Hematopoietic multipotent progenitor cell treated with erythropoietin and hydrocortisone succinate and interleukin-3 and kit ligand, for 6 days (in vitro differentiated cells): ENCODE measurements at regions not wholly inside any gene's neighbourhood (a gene's known extent, or its start where the extent isn't known, plus 50 kb on each side); places are given as distances from the start of the nearest gene placed in this dataset.

Experiments used
- DNase-seq: peaks from one replicate; pipeline ENCODE4 v3.0.0-alpha.2; 2015

- DNase-seq, result no peak
Measured at GRCh38 chr3:102162251-102162650, 272.6 kb upstream of the ZPLD1 start.

DNA sequence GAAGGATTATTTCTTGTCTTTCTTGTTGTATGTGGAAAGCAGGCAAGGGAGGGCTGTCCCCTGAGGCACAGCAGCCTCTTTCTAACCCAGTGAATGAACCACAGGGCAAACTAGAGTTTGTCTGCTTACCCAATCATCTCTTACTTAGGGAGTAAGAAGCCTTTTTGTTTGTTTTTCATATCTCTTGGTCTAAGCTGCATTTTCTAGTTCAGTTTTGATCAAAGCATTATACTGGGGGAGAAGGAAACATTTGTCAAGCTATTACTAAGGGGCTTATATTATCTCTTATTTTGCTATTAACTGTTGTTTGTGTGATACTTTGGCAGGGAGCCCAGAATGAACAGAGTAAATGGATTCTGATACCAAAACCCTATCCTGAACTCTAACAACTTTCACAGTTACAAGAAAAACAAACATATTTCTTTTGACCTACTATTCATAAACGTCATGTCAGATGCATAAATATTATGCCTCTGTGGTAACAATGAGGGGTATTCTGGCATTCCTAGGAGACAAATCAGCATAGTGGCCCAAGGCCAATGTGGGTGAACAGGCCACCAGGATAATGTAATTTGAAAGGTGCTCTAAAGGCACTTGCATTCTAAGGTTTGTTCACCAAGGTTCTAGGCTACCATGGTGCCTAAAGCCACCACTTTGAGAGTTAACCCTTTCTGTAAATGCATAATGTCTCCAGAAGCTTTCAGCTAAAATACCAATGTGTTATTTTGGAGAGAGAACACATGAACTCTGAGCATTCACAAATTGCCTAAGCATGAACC, 271.6 kb upstream of the ZPLD1 start:
- peak; percentile 63 for DNase-seq

DNA sequence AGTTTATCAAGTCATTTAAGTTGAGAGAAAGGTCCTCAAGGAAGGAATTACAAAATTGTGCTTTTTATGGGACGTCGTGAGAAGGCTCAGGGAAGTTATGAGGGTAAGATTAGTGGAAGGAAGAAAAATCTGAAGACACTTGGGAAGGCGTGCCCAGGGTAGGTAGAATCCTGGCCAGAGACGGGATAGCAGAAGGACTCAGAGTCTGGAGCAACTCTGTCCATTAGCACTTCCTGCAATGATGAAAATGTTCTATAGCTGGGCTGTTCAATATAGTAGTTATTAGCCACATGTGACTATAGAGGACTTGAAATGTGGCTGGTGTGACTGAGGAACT, 271.0 kb upstream of the ZPLD1 start:
- no peak for DNase-seq

GRCh38 chr3:102165367-102165766, 269.4 kb upstream of the ZPLD1 start:
- DNase-seq, result no peak

DNA sequence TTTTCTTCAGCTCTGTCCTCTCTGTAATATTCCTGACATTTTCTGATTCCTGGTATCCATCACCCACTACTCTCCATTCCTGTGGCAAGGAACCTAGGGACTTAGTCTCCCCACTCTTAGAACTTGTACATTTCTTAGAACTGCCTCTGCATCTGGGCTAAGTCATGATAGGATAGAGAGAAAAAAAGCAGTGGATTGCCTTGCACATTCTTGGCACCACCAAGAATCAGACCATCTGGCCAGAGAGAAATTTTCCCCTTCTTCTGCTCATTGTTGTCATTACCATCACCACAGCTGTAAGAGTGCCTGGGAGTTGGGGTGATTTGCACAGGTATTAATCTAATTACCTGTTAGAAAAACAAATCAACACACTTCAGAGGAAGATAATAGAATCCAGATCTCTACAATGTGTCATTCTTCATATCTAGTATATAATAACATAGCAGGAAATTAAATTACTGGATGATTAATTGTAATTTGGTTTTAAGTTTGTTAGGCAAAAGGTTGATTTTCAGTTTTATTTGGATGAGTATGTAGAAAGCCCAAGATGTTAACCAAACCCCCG, 264.8 kb upstream of the ZPLD1 start:
- DNase-seq, result no peak

GRCh38 chr3:102170545-102170944, 264.3 kb upstream of the ZPLD1 start:
- no peak for DNase-seq

DNA sequence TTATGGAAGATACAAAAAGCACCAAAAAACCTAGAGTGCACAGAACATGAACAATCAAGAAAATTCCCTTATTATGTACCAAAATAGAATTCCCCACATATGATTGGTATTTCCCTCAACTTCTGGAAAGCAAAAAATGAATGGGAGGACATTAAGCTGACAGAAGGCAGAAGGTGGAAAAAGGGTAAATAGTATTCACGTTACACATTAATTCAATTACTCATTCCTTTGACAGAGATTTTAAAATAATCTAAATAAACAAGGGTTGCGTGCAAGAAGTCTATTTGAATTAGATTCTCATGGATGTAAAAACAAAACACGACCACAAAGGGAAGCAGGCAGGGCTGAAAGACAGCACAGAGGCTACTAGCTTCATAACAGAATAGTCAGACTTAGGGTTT, 260.5 kb upstream of the ZPLD1 start:
- DNase-seq, result no peak

GRCh38 chr3:102174832-102175374, 259.9 kb upstream of the ZPLD1 start:
- DNase-seq, result no peak

GRCh38 chr3:102176333-102177050, 258.3 kb upstream of the ZPLD1 start:
- no peak for DNase-seq

- DNase-seq, result no peak
Measured at GRCh38 chr3:102177075-102177755, 257.6 kb upstream of the ZPLD1 start.

GRCh38 chr3:102178817-102179216, 256.0 kb upstream of the ZPLD1 start:
- no peak for DNase-seq

- DNase-seq, result no peak
Measured at GRCh38 chr3:102179326-102180177, 255.3 kb upstream of the ZPLD1 start.

DNA sequence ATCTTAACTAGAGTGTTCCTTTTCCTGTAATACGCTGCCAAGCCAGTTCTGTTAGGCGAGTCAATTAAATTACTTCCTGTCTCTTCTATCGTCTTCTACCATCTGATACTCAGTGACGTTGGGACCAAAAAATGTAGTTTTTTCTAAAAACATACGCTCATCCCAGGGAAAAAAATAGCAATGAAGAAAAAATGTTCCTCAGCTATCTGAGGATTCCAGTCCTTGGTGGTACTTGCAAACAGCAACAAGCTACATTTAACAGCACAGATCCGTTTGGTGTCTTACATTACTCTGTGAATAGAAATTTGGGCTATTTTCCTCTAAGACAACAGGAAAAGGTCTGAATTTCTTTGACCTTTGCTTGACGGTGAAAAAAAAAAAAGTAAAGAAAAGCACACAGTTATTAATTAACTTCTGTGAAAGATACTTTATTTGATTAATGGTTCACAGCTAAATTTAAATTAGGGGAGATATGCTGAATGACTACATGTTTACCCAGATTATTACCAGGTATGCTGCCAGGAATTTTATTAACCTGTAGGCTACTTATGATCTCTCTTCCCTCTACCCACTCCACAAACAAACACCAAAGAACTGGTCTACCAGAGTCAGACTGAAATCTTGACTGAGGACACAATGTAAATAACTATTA, 254.4 kb upstream of the ZPLD1 start:
- DNase-seq, result peak; percentile 71

GRCh38 chr3:102181175-102181920, 253.5 kb upstream of the ZPLD1 start:
- no peak for DNase-seq

DNA sequence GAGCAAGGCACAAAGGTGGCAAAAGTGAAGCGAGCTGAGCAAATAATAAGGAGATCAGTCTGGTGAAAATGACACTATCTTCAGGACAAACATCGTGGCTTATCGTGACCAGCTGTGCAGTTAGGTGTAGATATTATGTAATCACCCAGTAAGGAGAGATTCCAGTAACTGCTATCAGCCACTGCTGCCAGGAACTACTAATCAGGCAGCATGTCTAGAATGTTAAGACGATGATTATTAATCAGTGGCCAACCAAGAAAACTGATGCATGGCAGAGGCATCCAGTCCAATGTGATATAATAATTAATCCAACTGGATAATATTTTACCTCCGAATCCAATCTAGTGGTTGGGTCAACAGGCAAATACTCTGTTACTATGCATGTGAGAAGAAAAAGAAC, 252.7 kb upstream of the ZPLD1 start:
- peak; percentile 85 for DNase-seq

- no peak for DNase-seq
Measured at GRCh38 chr3:102183186-102183585, 251.6 kb upstream of the ZPLD1 start.

GRCh38 chr3:102183623-102184022, 251.2 kb upstream of the ZPLD1 start:
- DNase-seq, result no peak

DNA sequence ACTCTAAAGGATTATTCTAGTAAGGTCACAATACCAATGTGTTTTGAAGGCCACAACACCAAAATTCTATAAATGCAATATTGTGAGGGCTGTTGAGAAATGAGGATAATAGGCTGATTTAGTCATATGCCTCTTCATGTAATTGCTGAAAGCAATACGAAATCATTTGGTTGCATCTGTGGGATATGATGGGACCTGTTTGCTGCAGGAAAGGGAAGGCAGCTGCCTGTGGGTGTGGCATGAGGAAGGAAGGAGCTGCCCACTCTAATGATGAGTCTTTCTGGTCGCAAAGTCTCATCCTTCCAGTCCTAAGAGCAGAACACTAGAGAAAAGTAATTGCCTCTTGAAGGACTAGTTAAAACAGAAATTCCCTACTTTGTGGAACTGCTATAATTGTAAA, 245.3 kb upstream of the ZPLD1 start:
- DNase-seq, result no peak

GRCh38 chr3:102189956-102190723, 244.7 kb upstream of the ZPLD1 start:
- no peak for DNase-seq

- DNase-seq, result no peak
Measured at GRCh38 chr3:102192575-102192974, 242.2 kb upstream of the ZPLD1 start.
